ENCODE measurements at regions not wholly inside any gene's neighbourhood (a gene's known extent, or its start where the extent isn't known, plus 50 kb on each side); places are given as distances from the start of the nearest gene placed in this dataset.
"Not testable (repeated sequence)": the region's sequence is repeated elsewhere in the genome, so short reads cannot be mapped to it uniquely, and the experiment has no call there.

DNA sequence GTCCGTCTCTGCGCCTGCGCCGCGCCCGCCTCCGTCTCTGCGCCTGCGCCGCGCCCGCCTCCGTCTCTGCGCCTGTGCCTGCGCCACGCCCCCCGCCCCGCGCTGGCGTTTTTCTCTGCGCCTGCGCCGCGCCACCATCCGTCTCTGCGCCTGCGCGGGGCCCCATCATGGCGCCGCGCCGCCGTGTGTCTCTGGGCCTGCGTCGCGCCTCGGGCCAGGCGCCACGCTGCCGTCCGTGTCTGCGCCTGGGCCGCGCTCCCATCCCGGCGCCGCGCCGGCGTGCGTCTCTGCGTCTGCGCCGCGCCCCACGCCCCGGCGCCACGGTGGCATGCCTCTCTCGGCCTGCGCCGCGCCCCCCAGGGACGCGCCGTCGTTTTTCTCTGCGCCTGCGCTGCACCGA is 51.8 kb upstream of the DUX4 start:
- intact Hi-C loops (cut with DNase I, micrococcal nuclease) = no loop called here
- Mint-ChIP-seq H3K9me3 (no peaks in the 10 kb centered on the region), H3K27ac (no peak overlapping the region), H3K4me3 (no peak overlapping the region), H3K4me1 (ENCODE audit: low read depth) (no peaks in the 10 kb centered on the region), H3K36me3 (ENCODE audit: low read depth) (no peaks in the 10 kb centered on the region), H3K27me3 (no peaks in the 10 kb centered on the region)
- Histone ChIP-seq H3K4me1 (ENCODE audit: insufficient read depth, low read length) (no peaks in the 10 kb centered on the region), H3K27ac (ENCODE audit: low read depth in 1 of 2, low read length in 2 of 2) (no peak overlapping the region), H3K9me3 (ENCODE audit: control insufficient read depth in 1 of 2, insufficient read depth in 1 of 2, low read length in 2 of 2) (peaks cover 0 to 20% of the 10 kb centered on the region in 2 experiments), H3K27me3 (ENCODE audit: control insufficient read depth in 1 of 2, insufficient read depth in 2 of 2, low read length in 2 of 2) (no peaks in the 10 kb centered on the region), H3K36me3 (ENCODE audit: insufficient read depth, low read length) (no peaks in the 10 kb centered on the region), H3K4me3 (ENCODE audit: low read length) (no peak overlapping the region)
- DNase-seq = peak in 1 of 14 experiments; percentile 36
- no peak for TF ChIP-seq CTCF (IDR thresholded peaks at IDR 0.05)
- POLR2A ChIA-PET = no interaction called here
- ATAC-seq (ENCODE audit: poor library complexity) = no peak
- CTCF ChIA-PET = no interaction called here

DNA sequence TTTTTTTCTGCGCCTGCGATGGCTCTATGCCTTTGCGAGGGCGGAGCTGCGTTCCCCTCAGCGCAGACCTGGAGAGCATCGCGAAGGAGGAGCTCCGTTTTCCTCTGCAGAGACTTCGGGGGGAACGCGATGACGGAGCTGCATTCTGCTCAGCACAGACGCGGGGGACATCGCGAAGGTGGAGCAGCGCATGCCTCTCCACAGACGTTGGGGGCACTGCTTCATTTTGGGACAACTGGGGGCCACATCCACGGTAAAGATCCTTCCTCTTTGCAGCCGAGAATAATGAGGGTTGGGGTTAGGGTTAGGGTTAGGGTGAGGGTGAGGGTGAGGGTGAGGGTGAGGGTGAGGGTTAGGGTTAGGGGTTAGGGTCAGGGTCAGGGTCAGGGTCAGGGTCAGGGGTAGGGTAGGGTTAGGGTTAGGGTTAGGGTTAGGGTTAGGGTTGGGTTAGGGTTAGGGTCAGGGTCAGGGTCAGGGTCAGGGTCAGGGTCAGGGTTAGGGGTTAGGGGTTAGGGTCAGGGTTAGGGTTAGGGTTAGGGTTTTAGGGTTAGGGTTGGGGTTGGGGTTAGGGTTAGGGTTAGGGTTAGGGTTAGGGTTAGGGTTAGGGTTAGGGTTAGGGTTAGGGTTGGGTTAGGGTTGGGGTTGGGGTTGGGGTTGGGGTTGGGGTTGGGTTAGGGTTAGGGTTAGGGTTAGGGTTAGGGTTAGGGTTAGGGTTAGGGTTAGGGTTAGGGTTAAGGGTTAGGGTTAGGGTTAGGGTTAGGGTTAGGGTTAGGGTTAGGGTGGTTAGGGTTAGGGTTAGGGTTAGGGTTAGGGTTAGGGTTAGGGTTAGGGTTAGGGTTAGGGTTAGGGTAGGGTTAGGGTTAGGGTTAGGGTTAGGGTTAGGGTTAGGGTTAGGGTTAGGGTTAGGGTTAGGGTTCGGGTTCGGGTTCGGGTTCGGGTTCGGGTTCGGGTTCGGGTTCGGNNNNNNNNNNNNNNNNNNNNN is 51.1 kb upstream of the DUX4 start:
- H3K4me1 ChIP-seq (ENCODE audit: insufficient read depth, low read length); ATAC-seq (ENCODE audit: poor library complexity); H3K36me3 ChIP-seq (ENCODE audit: insufficient read depth, low read length); intact Hi-C loops (cut with DNase I, micrococcal nuclease); H3K27ac Mint-ChIP-seq; H3K4me3 ChIP-seq (ENCODE audit: low read length); H3K9me3 Mint-ChIP-seq; H3K27me3 ChIP-seq (ENCODE audit: control insufficient read depth in 1 of 2, insufficient read depth in 2 of 2, low read length in 2 of 2); CTCF ChIA-PET; H3K27me3 Mint-ChIP-seq; H3K36me3 Mint-ChIP-seq (ENCODE audit: low read depth); POLR2A ChIA-PET; H3K27ac ChIP-seq (ENCODE audit: low read depth in 1 of 2, low read length in 2 of 2); H3K4me1 Mint-ChIP-seq (ENCODE audit: low read depth); H3K4me3 Mint-ChIP-seq: not testable (repeated sequence)
- DNase-seq = peak in 2 of 14 experiments; percentile 18 to 40
- peaks cover 0 to 20% of the 10 kb centered on the region in 2 experiments for H3K9me3 ChIP-seq (ENCODE audit: control insufficient read depth in 1 of 2, insufficient read depth in 1 of 2, low read length in 2 of 2)

Data from CD4-positive, alpha-beta T cell (primary cell).